ENCODE measurements at regions not wholly inside any gene's neighbourhood (a gene's known extent, or its start where the extent isn't known, plus 50 kb on each side); places are given as distances from the start of the nearest gene placed in this dataset.

DNA sequence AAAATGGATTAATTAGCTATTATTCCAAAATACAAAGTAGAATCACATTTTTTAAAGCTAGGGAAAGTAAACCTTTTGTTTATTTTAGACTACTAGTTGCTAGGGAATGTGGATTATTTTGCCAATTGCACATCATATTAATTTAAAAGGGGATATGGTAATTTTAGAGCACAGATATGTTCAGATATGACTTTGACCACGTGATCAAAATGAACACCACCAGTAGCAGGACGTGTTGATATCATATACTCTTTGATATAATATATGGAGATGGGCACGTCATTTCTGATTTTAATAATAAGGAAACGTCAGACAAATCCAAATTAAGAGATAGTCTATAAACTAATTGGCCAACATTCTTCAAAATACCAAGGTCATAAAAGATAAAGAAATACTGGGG lies 1188.3 kb upstream of the CNTN5 start:
- DNase-seq (ENCODE audit: low read depth, low spot score) = no peak
- TF ChIP-seq, protein P1, sequence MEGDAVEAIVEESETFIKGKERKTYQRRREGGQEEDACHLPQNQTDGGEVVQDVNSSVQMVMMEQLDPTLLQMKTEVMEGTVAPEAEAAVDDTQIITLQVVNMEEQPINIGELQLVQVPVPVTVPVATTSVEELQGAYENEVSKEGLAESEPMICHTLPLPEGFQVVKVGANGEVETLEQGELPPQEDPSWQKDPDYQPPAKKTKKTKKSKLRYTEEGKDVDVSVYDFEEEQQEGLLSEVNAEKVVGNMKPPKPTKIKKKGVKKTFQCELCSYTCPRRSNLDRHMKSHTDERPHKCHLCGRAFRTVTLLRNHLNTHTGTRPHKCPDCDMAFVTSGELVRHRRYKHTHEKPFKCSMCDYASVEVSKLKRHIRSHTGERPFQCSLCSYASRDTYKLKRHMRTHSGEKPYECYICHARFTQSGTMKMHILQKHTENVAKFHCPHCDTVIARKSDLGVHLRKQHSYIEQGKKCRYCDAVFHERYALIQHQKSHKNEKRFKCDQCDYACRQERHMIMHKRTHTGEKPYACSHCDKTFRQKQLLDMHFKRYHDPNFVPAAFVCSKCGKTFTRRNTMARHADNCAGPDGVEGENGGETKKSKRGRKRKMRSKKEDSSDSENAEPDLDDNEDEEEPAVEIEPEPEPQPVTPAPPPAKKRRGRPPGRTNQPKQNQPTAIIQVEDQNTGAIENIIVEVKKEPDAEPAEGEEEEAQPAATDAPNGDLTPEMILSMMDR (optimal IDR thresholded peaks at IDR 0.05 in 1 of 3, IDR thresholded peaks at IDR 0.05 in 1 of 3, conservative IDR thresholded peaks at IDR 0.05 in 1 of 3; ENCODE audit: extremely low read depth in 1 of 3, insufficient read depth in 2 of 3, low read length in 3 of 3) = no peak
- no peak for TF ChIP-seq EZH2 (IDR thresholded peaks at IDR 0.05; ENCODE audit: low read length)
- Histone ChIP-seq H3K79me2 (ENCODE audit: control insufficient read depth, insufficient read depth, low read length) (no peaks in the 10 kb centered on the region), H3K36me3 (ENCODE audit: control insufficient read depth in 2 of 2, extremely low read depth in 1 of 2, insufficient read depth in 2 of 2, low read length in 2 of 2) (no peaks in the 10 kb centered on the region), H3K27ac (ENCODE audit: control insufficient read depth, insufficient read depth, low read length) (no peak overlapping the region), H3K4me3 (ENCODE audit: control insufficient read depth in 2 of 3, extremely low read depth in 1 of 3, insufficient read depth in 2 of 3, low read depth in 1 of 3, low read length in 3 of 3) (no peak overlapping the region), H3K27me3 (ENCODE audit: control insufficient read depth, extremely low read depth, insufficient read depth, low read length) (no peaks in the 10 kb centered on the region), H3K9ac (ENCODE audit: control insufficient read depth, extremely low read depth, insufficient read depth, low read length) (no peak overlapping the region), H3K9me1 (ENCODE audit: control insufficient read depth, extremely low read depth, insufficient read depth, low read length) (no peaks in the 10 kb centered on the region), H3K9me3 (ENCODE audit: control insufficient read depth, low read depth, low read length) (no peaks in the 10 kb centered on the region), H2AFZ (ENCODE audit: control insufficient read depth, low read length) (no peak overlapping the region), H3K4me1 (ENCODE audit: control insufficient read depth, extremely low read depth, insufficient read depth, low read length) (no peaks in the 10 kb centered on the region), H4K20me1 (ENCODE audit: control insufficient read depth, extremely low read depth, insufficient read depth, low read length) (no peaks in the 10 kb centered on the region), H3K4me2 (ENCODE audit: control insufficient read depth, extremely low read depth, insufficient read depth, low read depth, low read length) (no peak overlapping the region)
- dilution Hi-C loops (cut with MboI; ENCODE audit: extremely low pct_ligation_motif_present, low sequenced_read_pairs) = no loop called here
- FAIRE-seq = no peak

DNA sequence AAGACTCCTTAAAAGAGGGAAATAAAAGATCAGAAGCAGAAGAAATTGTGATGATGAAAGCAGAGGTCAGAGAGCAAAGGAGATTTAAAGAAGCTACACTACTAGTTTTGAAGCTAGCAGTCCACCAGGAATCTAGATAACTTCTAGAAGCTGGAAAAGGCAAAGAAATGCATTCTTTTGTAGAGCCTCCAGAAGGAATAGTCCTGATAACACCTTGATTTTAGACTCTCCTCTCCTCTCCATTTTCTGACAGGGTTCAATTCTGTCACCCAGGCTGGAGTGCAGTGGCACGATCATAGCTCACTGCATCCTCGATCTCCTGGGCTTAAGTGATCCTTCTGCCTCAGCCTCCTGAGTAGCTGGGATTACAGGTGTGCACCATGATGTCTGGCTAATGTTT lies 1187.3 kb upstream of the CNTN5 start:
- Histone ChIP-seq H3K36me3 (ENCODE audit: control insufficient read depth in 2 of 2, extremely low read depth in 1 of 2, insufficient read depth in 2 of 2, low read length in 2 of 2) (no peaks in the 10 kb centered on the region), H3K27ac (ENCODE audit: control insufficient read depth, insufficient read depth, low read length) (no peak overlapping the region), H3K9me3 (ENCODE audit: control insufficient read depth, low read depth, low read length) (no peaks in the 10 kb centered on the region), H4K20me1 (ENCODE audit: control insufficient read depth, extremely low read depth, insufficient read depth, low read length) (no peaks in the 10 kb centered on the region), H3K9me1 (ENCODE audit: control insufficient read depth, extremely low read depth, insufficient read depth, low read length) (no peaks in the 10 kb centered on the region), H3K4me2 (ENCODE audit: control insufficient read depth, extremely low read depth, insufficient read depth, low read depth, low read length) (no peak overlapping the region), H2AFZ (ENCODE audit: control insufficient read depth, low read length) (no peak overlapping the region), H3K4me3 (ENCODE audit: control insufficient read depth in 2 of 3, extremely low read depth in 1 of 3, insufficient read depth in 2 of 3, low read depth in 1 of 3, low read length in 3 of 3) (no peak overlapping the region), H3K27me3 (ENCODE audit: control insufficient read depth, extremely low read depth, insufficient read depth, low read length) (no peaks in the 10 kb centered on the region), H3K9ac (ENCODE audit: control insufficient read depth, extremely low read depth, insufficient read depth, low read length) (no peak overlapping the region), H3K4me1 (ENCODE audit: control insufficient read depth, extremely low read depth, insufficient read depth, low read length) (no peaks in the 10 kb centered on the region), H3K79me2 (ENCODE audit: control insufficient read depth, insufficient read depth, low read length) (no peaks in the 10 kb centered on the region)
- DNase-seq (ENCODE audit: low read depth, low spot score) (no peak), FAIRE-seq (no peak)
- TF ChIP-seq EZH2 (IDR thresholded peaks at IDR 0.05; ENCODE audit: low read length) = no peak
- TF ChIP-seq, protein P1 (optimal IDR thresholded peaks at IDR 0.05 in 1 of 3, IDR thresholded peaks at IDR 0.05 in 1 of 3, conservative IDR thresholded peaks at IDR 0.05 in 1 of 3; ENCODE audit: extremely low read depth in 1 of 3, insufficient read depth in 2 of 3, low read length in 3 of 3) = no peak
- dilution Hi-C loops (cut with MboI; ENCODE audit: extremely low pct_ligation_motif_present, low sequenced_read_pairs) = no loop called here
